Neural cell (in vitro differentiated cells): ENCODE measurements at regions not wholly inside any gene's neighbourhood (a gene's known extent, or its start where the extent isn't known, plus 50 kb on each side); places are given as distances from the start of the nearest gene placed in this dataset.

Experiments used
- CTCF ChIP-seq: fragments of 450-650 bp; IDR thresholded peaks from 2 replicates; pipeline ENCODE4 v1.5.1; 2014; ENCODE audit warnings: antibody characterized with exemption, mild to moderate bottlenecking, moderate library complexity; ENCODE audit not compliant: poor library complexity, severe bottlenecking
- EP300 ChIP-seq: fragments of 450-650 bp; conservative IDR thresholded peaks from 2 replicates; pipeline ENCODE4 v1.6.1; 2014; ENCODE audit warnings: antibody characterized with exemption, mild to moderate bottlenecking, moderate library complexity; ENCODE audit not compliant: poor library complexity, severe bottlenecking
- EZH2 ChIP-seq: fragments of 200-600, 300-800 bp; shearing (Covaris generic), sonication (generic); IDR thresholded peaks from 2 replicates; pipeline ENCODE4 v1.6.1; 2014; ENCODE audit warnings: antibody characterized with exemption, low read length, borderline replicate concordance, mild to moderate bottlenecking; ENCODE audit not compliant: insufficient read depth, poor library complexity, severe bottlenecking
- MXI1 ChIP-seq: fragments of 450-650 bp; conservative IDR thresholded peaks from 2 replicates; pipeline ENCODE4 v1.6.1; 2014; ENCODE audit warnings: antibody characterized with exemption, mild to moderate bottlenecking; ENCODE audit not compliant: poor library complexity, severe bottlenecking
- TAF1 ChIP-seq: IDR thresholded peaks from 2 replicates; pipeline ENCODE4 v1.6.1; 2012; ENCODE audit warnings: low read depth

DNA sequence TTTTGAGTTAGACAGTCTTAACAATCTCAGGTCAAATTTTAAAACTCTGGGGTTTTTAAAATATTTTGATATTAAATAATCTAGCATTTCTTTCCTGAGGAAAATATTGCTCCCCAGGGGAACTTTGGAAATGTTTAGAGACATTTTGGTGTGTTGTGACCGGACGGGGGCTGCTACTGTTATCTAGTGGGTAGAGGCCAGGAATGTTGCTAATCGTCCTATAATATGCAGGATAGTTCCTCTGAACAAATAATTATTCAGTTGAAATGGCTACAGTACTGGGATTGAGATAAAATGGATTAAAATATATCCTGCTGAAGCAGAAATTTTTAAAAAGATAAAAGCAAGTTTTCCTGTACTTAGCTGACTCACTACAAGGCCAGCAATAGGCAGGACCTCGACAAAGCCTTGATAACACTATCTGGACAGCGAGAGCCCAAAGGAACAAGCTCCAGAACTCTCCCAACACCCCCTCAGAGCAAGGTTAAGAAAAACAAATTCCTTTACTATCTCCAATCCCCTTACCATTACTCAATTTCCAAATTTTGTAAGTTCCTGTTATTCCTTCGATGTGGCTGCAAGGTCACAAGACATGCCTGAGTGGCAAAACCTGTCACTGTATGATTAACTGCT lies 1407.4 kb downstream of the SUCLG1 start:
- TF ChIP-seq MXI1, result no peak
- no peak for TF ChIP-seq EZH2
- no peak for TF ChIP-seq EP300
- TF ChIP-seq CTCF, result no peak
- TF ChIP-seq TAF1, result no peak
